HG03196 (cell line): ENCODE measurements at regions not wholly inside any gene's neighbourhood (a gene's known extent, or its start where the extent isn't known, plus 50 kb on each side); places are given as distances from the start of the nearest gene placed in this dataset.

Experiments used
- ATAC-seq: cut with Tn5 transposase; IDR thresholded peaks from one replicate; pipeline ENCODE4 v1.9.1; 2021; ENCODE audit not compliant: unreplicated experiment

- ATAC-seq = no peak
Measured at GRCh38 chr4:135344492-135344891, 1142.9 kb upstream of the PABPC4L start.

DNA sequence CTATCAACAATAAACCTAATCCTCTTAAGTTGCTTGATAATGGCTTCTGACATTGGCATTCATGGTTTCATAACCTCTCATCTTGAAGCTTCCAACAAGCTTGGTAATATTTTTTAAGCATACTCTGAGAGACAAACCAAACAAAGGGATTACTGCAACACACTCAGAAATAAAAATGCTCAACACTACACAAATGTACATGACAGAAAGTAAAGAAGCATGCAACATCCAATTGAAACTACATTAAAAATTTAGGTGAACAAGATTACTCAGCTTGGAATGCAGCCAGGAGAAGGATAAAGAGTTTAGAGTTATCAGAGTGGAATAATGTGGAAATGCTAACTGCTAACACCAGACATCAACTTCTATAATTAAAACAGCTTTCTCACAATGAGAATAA is 1136.6 kb upstream of the PABPC4L start:
- ATAC-seq = no peak

- ATAC-seq = no peak
Measured at GRCh38 chr4:135325264-135325663, 1123.7 kb upstream of the PABPC4L start.

DNA sequence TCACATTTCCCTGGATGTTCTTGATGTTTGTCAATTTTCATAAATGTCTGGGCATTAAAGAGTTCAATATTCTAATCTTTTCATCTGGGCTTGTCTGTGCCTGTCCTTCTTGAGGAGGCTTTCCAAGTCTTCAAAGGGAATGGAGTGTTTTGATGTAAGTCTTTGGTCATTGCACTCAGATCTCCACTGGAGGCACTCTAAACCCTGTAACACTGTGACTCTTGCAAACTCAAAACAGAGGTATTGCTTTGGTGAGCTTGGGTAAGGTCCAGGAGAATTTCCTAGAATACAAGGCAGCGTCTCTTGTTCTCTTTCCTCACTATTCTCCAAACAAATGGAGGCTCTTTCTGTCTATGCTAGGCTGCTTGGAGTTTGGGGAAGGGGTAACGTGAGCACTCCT is 1118.1 kb upstream of the PABPC4L start:
- ATAC-seq = no peak

GRCh38 chr4:135316266-135316779 is 1114.7 kb upstream of the PABPC4L start:
- no peak for ATAC-seq

DNA sequence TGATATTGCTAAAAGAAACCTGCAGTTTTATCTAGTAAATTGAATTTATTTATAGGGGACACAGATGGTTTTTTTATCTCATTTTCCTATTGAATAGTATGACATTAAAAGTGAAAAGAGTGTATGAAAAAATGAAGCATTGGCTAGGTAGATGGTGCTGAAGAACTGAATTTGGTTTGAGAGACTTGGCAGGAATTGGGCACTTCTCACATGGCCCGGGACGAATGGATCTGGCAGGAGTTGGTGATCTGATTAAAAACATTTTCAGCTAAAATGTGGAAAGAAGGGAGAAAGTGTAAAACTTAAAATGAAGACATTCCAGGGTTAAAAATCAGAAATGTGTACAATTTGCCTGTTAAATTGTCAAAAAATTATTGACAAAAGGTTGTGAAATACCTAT is 1088.5 kb upstream of the PABPC4L start:
- ATAC-seq = no peak

GRCh38 chr4:135283934-135284333 is 1082.3 kb upstream of the PABPC4L start:
- ATAC-seq = no peak

- ATAC-seq = no peak
Measured at GRCh38 chr4:135282676-135283075, 1081.1 kb upstream of the PABPC4L start.

DNA sequence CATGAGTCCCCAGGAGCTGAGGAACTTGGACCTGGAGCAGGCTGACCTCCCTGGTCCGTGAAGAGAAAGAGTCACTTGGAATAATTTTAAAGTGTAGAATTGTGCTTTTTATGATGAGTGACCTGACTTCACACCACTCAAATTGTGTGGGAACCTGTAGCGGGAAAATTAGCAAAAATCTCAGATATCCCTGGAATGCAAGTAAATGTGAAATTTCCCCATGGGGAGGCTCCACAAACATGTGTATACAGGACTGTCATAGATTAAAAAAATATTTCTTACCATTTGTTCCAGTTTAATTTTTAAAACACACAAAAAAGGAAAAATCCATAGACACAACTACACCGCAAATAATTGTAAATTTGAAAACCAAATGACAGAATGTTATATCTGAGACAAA is 1079.6 kb upstream of the PABPC4L start:
- ATAC-seq = no peak

GRCh38 chr4:135277980-135278315 is 1076.4 kb upstream of the PABPC4L start:
- ATAC-seq = no peak

GRCh38 chr4:135277068-135277979 is 1075.7 kb upstream of the PABPC4L start:
- ATAC-seq = no peak

DNA sequence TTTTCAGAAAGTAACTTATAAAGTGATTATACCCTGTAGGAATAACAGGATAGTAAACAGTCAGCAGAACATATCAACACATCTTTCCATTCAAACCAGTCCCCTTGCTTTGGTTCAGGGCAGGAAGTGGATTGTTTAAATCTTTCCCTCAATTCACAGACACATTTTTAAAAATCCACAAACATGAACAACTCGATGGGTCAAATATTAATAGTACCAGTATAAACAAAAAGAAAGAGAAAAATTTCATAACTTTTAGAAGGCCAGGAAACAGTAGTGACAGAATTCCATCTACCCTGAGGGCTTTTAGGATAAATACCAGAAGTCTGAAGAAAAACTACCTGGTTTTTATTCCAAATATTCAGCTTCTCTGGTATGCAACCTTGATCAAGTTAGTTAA is 1072.8 kb upstream of the PABPC4L start:
- no peak for ATAC-seq

- peak; percentile 62 for ATAC-seq
Measured at GRCh38 chr4:135269125-135269890, 1067.7 kb upstream of the PABPC4L start.

DNA sequence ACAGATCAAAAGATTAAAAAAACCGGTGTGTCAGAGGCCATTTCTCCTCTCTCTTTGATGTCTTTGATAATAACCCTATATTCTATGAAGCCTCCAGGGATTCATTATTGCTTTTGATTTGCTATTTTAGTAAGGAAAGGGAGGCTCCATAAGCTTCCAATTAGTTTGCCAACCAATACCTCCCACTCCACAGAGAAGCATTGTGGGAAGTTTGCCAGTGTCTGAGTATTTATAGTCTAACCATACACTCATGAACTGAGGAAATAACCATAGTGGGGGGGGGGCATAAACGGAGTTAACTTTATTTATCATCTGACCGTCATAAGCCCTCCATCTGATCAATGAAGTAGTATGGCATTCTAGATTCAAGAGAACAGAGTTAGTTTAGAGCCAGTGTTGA is 1066.8 kb upstream of the PABPC4L start:
- ATAC-seq = no peak

- ATAC-seq = no peak
Measured at GRCh38 chr4:135267148-135267865, 1065.7 kb upstream of the PABPC4L start.

DNA sequence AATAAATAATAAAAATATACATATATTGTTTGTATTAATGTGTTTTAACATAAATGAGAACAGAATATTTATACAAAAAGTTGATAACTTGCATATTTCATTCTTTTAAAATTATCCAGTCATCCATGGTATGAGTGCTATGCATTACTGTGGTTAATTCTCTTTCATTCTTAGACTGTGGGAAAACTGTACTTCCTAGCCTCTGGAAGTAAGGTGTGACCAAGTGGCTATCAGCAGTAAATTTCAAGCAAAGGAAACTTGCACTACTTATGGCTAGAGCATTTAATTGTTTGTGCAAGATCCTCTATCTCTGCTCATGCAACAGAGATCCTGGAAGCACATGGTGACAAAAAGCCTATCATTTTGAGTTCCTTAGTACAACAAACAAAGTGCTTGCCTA is 1054.5 kb upstream of the PABPC4L start:
- no peak for ATAC-seq

GRCh38 chr4:135250040-135250439 is 1048.5 kb upstream of the PABPC4L start:
- no peak for ATAC-seq

- ATAC-seq = no peak
Measured at GRCh38 chr4:135249024-135249423, 1047.4 kb upstream of the PABPC4L start.

GRCh38 chr4:135244696-135245095 is 1043.1 kb upstream of the PABPC4L start:
- no peak for ATAC-seq

GRCh38 chr4:135244056-135244455 is 1042.5 kb upstream of the PABPC4L start:
- no peak for ATAC-seq

DNA sequence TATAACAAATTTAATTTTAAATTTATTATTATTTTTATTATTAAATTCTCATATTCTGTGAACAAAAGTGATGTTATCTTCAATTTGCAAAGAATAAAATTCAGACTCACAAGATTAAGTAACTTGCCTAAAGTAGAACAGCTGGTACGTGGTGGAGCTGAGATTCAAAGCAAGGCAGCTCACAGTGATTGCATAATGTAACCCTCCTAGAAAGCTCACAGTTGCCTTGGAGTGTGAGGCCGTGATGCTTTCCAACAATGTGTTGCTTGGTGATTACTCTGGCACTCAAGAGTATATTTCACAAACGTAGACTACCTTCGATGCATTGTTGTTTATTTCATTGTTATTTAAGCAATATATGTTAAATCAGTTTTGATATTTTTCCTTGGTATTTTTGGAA is 1039.2 kb upstream of the PABPC4L start:
- ATAC-seq = no peak
